C4-2B (cell line): ENCODE measurements at regions not wholly inside any gene's neighbourhood (a gene's known extent, or its start where the extent isn't known, plus 50 kb on each side); places are given as distances from the start of the nearest gene placed in this dataset.

Experiments
- H3K27ac ChIP-seq: fragments of 450-650 bp; 2 replicates; pipeline ENCODE4 v1.5.1; 2017
- ZFX ChIP-seq: fragments of 450-650 bp; IDR thresholded peaks from 2 replicates; pipeline ENCODE4 v1.6.1; 2017
- TF ChIP-seq, protein P1 (sequence below): fragments of 450-650 bp; conservative IDR thresholded peaks from 2 replicates; pipeline ENCODE4 v1.5.1; 2017; ENCODE audit warnings: mild to moderate bottlenecking

DNA sequence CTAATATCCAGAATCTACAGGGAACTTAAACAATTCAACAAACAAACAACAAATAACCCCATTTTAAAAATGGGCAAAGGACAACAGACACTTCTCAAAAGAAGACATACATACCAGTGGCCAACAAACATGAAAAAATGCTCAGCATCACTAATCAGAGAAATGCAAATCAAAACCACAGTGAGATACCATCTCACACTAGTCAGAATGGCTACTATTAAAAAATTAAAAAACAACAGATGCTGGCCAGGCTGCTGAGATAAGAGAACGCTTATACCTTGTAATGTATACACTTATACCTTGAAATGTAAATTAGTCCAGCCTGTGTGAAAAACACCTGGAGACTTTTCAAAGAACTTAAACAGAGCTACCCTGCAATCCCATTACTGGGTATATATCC is 166.8 kb downstream of the IBTK start:
- TF ChIP-seq, protein P1, sequence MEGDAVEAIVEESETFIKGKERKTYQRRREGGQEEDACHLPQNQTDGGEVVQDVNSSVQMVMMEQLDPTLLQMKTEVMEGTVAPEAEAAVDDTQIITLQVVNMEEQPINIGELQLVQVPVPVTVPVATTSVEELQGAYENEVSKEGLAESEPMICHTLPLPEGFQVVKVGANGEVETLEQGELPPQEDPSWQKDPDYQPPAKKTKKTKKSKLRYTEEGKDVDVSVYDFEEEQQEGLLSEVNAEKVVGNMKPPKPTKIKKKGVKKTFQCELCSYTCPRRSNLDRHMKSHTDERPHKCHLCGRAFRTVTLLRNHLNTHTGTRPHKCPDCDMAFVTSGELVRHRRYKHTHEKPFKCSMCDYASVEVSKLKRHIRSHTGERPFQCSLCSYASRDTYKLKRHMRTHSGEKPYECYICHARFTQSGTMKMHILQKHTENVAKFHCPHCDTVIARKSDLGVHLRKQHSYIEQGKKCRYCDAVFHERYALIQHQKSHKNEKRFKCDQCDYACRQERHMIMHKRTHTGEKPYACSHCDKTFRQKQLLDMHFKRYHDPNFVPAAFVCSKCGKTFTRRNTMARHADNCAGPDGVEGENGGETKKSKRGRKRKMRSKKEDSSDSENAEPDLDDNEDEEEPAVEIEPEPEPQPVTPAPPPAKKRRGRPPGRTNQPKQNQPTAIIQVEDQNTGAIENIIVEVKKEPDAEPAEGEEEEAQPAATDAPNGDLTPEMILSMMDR: no peak
- TF ChIP-seq ZFX: no peak

GRCh38 chr6:82078286-82078908 is 169.1 kb downstream of the IBTK start:
- no peak for TF ChIP-seq ZFX
- TF ChIP-seq, protein P1: no peak
- H3K27ac ChIP-seq: no peak overlapping the region

More for the DNA sequence above, 166.8 kb downstream of the IBTK start:
- H3K27ac ChIP-seq: no peak overlapping the region

DNA sequence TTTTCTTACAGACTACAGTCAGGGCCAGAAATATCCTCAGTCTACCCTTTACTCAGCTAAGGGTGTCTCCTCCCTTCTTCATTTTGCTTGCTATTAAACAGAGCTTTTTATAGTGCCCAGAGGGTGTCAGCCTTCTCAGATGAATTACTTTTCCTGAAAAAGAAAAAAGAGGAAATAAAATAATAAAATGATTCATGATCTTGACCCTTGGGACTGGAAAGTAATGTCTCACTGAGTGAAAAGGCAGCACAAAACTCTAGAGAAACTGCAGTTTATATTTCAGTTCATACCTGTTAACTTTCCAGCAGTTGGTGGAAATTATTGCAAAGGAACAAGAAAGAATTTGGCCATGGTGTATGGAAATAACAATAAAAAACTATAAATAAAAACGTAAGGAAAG is 170.6 kb downstream of the IBTK start:
- H3K27ac ChIP-seq: no peak overlapping the region
- TF ChIP-seq, protein P1: no peak
- no peak for TF ChIP-seq ZFX

DNA sequence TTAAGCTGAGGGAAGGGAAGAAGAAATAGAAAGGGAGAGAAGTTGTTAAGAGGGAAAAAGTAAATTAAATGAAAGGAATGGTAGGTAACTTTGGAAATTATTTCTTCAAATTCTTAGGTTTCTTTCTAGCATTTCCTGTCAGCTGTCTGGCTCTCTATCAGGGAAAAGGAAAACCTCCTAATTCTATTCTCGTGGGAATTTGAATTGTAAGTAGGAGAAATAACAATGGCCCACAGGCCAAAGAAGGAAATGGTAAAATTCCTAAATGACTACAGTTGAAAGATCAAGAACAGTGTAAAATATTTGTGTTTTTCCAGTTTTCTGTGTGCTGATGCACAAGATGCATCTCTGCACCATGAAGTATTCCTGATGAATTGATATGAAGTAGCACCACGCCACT is 173.0 kb downstream of the IBTK start:
- H3K27ac ChIP-seq: no peak overlapping the region
- TF ChIP-seq ZFX: no peak
- TF ChIP-seq, protein P1: no peak

DNA sequence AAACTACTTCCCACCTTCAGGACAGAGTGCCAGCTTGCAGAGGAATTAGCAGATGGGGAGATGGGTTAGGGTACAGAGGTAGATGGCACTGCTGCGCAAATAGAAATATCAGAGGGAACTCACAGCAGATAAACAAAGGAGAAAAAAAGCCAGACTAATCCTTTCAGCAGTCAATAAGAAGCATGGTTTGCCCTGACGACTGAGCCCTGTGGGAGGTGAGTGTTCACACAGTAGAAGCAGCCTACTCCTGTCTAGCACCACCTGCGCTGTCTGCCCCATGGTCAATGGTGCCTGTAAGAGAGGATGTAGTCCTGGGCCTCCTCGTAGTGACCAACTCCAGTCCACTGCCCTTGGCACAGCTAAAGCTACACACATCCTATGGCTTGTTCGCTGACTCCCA is 174.1 kb downstream of the IBTK start:
- no peak for TF ChIP-seq ZFX

DNA sequence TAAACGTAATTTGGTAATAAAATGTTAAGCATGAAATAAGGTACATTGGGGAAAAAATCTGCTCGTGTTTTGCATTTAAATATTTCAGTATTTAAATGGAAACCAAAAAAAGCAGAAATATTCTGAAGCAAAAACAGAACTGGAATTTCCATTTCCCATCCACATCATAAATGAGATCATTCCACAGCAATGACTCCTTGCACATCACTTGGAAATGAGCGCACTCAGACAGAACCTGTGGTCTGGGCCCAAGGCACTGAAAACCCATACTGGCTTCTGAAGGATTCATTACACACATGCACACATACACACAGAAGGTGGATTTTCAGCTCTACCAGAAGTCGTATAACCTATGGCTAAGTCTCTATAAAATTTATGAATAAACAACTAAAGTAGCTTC is 174.8 kb downstream of the IBTK start:
- TF ChIP-seq, protein P1: no peak
- TF ChIP-seq ZFX: no peak
- no peak overlapping the region for H3K27ac ChIP-seq

More for the DNA sequence above, 174.1 kb downstream of the IBTK start:
- no peak overlapping the region; the same call in 1 of the 2 replicates for H3K27ac ChIP-seq

DNA sequence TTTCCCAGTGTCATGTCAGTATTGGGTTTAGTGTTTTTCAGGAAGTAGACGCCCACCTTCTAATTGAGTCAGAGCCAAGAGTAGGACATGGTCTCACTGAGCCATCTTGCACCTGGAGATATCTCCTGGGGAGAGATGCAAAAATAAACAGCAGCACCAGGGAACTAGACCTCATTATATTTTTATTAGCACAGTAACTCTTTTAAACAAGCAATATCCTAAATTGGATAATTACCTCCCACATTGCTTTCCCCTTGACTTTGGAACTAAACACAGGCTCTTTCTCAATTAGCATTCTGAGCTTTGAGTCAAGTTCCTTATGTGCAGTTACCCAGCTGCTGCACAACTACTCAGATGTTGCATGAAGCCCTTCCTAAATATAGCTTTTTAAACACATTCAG is 175.4 kb downstream of the IBTK start:
- H3K27ac ChIP-seq: no peak overlapping the region
- no peak for TF ChIP-seq ZFX
- TF ChIP-seq, protein P1: no peak

DNA sequence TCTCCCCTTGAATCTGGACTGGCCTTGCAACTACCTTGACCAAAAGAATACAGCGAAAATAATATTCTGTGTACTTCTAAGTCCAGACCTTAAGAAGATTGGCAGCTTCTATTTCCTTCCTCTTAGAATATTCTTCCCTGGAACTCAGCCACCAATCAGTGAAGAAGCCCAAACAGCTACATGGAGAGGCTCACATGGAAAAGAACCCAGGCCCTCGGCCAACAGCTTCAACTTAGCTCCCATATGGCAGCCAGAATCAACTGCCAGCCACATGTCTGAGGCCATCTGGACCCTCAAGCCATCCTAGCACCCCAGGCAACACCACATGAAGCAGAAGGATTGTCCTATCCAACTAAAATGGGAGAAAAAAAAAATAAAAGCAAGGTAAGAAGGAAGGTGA is 178.8 kb downstream of the IBTK start:
- no peak overlapping the region for H3K27ac ChIP-seq
- TF ChIP-seq, protein P1: no peak
- TF ChIP-seq ZFX: no peak
